ENCODE measurements at regions not wholly inside any gene's neighbourhood (a gene's known extent, or its start where the extent isn't known, plus 50 kb on each side); places are given as distances from the start of the nearest gene placed in this dataset.

DNA sequence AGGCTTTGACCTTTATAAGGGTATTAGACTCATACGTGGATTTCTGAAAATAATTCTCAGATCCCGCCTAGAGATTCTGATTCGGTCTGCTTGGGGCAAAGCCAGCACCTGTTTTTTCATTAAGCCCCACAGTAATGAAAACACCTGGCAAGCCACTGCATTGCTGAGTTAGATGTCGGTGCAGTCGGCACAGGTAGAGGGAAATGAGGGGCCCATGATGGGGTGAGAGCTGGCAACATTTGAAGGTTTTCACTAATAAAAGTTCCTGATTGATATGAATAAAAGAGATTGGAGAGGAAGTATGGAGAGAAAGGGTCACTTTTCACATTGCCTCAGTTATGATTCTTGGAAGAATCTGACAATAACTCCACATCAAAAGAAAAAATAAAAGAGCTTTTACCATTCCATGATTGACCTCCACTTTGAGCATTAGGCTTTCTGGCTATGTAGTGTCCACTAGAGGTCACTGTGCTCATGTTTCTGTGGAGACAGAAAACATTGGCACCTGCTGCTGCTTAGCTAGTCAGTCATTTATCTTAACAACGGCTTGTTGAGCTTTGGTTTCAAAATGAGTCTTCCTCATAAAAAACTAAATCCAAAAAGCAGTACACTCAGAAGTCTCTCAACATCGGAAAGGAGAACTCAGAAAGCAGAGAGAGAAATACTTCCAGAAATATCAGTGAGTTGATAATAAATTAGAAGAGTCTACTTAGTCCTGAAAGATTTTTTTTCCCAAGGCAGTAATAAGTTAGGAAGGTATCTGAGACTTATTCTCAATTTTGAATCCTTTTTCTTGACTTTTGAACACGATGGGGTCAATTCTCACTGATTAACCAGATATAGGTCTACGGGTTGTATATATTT is 53.3 kb upstream of the KLHL31 start:
- Mint-ChIP-seq H3K27me3 (ENCODE audit: unreplicated experiment) (peaks cover 1% of the 10 kb centered on the region), H3K4me3 (ENCODE audit: unreplicated experiment) (no peak overlapping the region), H3K36me3 (ENCODE audit: low read depth, unreplicated experiment) (no peaks in the 10 kb centered on the region), H3K9me3 (ENCODE audit: unreplicated experiment) (no peaks in the 10 kb centered on the region), H3K4me1 (ENCODE audit: unreplicated experiment) (peaks cover 12% of the 10 kb centered on the region), H3K27ac (ENCODE audit: unreplicated experiment) (no peak overlapping the region)
- DNase-seq (ENCODE audit: low spot score) = peak; percentile 18
- TF ChIP-seq, protein P1, sequence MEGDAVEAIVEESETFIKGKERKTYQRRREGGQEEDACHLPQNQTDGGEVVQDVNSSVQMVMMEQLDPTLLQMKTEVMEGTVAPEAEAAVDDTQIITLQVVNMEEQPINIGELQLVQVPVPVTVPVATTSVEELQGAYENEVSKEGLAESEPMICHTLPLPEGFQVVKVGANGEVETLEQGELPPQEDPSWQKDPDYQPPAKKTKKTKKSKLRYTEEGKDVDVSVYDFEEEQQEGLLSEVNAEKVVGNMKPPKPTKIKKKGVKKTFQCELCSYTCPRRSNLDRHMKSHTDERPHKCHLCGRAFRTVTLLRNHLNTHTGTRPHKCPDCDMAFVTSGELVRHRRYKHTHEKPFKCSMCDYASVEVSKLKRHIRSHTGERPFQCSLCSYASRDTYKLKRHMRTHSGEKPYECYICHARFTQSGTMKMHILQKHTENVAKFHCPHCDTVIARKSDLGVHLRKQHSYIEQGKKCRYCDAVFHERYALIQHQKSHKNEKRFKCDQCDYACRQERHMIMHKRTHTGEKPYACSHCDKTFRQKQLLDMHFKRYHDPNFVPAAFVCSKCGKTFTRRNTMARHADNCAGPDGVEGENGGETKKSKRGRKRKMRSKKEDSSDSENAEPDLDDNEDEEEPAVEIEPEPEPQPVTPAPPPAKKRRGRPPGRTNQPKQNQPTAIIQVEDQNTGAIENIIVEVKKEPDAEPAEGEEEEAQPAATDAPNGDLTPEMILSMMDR (IDR thresholded peaks at IDR 0.05; ENCODE audit: unreplicated experiment) = peak; percentile 76

DNA sequence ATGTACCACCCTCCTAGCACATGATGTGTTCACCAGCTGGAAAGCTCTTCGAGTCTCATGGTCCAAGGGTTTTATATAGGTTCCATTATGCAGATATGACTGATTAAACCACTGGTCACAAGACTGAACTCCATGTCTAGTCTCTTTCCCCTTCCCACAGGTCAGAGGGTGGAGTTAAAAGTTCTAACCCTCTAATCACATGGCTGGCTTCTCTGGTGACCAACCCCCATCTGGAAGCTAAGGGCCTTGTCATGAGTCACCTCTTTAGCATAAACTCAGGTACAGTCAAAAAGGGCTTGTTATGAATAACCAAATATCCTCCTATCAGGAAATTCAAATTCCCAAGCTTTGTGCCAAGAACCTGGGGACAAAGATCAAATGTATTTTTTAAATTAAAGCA is 52.0 kb upstream of the KLHL31 start:
- Mint-ChIP-seq H3K27me3 (ENCODE audit: unreplicated experiment) (peaks cover 1% of the 10 kb centered on the region), H3K27ac (ENCODE audit: unreplicated experiment) (no peak overlapping the region), H3K4me3 (ENCODE audit: unreplicated experiment) (no peak overlapping the region), H3K9me3 (ENCODE audit: unreplicated experiment) (no peaks in the 10 kb centered on the region), H3K36me3 (ENCODE audit: low read depth, unreplicated experiment) (no peaks in the 10 kb centered on the region), H3K4me1 (ENCODE audit: unreplicated experiment) (peaks cover 8% of the 10 kb centered on the region)
- DNase-seq (ENCODE audit: low spot score) = no peak
- TF ChIP-seq, protein P1 (IDR thresholded peaks at IDR 0.05; ENCODE audit: unreplicated experiment) = no peak

DNA sequence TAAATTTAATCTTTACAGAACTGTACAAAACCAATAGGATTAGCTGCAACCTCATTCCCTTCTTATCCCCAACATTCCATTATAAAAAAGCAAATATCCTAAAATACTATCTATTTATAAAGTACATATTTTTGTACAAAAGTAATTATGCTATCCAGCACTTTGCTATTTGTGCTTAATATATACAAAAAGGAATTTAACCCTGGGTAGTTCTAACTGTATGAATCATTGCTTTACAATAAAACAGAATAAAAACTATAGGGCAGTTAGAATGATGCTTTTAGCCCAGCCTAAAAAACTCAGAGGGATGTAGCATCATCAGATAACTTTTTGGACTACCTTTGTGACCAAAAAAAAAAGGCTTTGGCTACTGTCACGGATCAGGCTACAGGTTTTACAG is 49.9 kb upstream of the KLHL31 start:
- Mint-ChIP-seq H3K4me1 (ENCODE audit: unreplicated experiment) (peaks cover 13% of the 10 kb centered on the region), H3K36me3 (ENCODE audit: low read depth, unreplicated experiment) (no peaks in the 10 kb centered on the region), H3K27me3 (ENCODE audit: unreplicated experiment) (no peaks in the 10 kb centered on the region), H3K4me3 (ENCODE audit: unreplicated experiment) (no peak overlapping the region), H3K9me3 (ENCODE audit: unreplicated experiment) (no peaks in the 10 kb centered on the region), H3K27ac (ENCODE audit: unreplicated experiment) (no peak overlapping the region)
- no peak for DNase-seq (ENCODE audit: low spot score)
- TF ChIP-seq, protein P1 (IDR thresholded peaks at IDR 0.05; ENCODE audit: unreplicated experiment) = no peak
